Astrocyte (in vitro differentiated cells and primary cell): ENCODE measurements at regions not wholly inside any gene's neighbourhood (a gene's known extent, or its start where the extent isn't known, plus 50 kb on each side); places are given as distances from the start of the nearest gene placed in this dataset.

ENCODE experiments used
- DNase-seq: peaks from one replicate; pipeline ENCODE4 v3.0.0-alpha.2; 2010; ENCODE audit warnings: low read depth
- FAIRE-seq: peaks from 2 replicates; lab custom pipeline; 2011; peaks lifted over from hg19 to GRCh38; lab: Jason Lieb, UNC
- H2AFZ ChIP-seq: 2 replicates; pipeline ENCODE4 v1.6.0; 2012; ENCODE audit warnings: low read depth, low read length, inconsistent platforms
- H3K27ac ChIP-seq: 2 replicates; pipeline ENCODE4 v1.5.1; 2011; ENCODE audit warnings: low read depth, low read length, inconsistent platforms
- H3K27me3 ChIP-seq: 2 replicates; pipeline ENCODE4 v1.6.0; 2011; ENCODE audit warnings: low read length, inconsistent platforms; ENCODE audit not compliant: insufficient read depth
- H3K36me3 ChIP-seq: 2 replicates; pipeline ENCODE4 v1.5.1; 2011; ENCODE audit warnings: low read length, inconsistent platforms; ENCODE audit not compliant: insufficient read depth
- H3K4me1 ChIP-seq: 2 replicates; pipeline ENCODE4 v1.5.1; 2011; ENCODE audit warnings: low read length, inconsistent platforms; ENCODE audit not compliant: insufficient read depth
- H3K4me2 ChIP-seq: 2 replicates; pipeline ENCODE4 v1.6.0; 2012; ENCODE audit warnings: low read length, inconsistent platforms
- H3K4me3 ChIP-seq: 2 replicates; pipeline ENCODE4 v1.5.1; 2011; ENCODE audit warnings: low read depth, mild to moderate bottlenecking, low read length, inconsistent platforms; ENCODE audit not compliant: insufficient read depth
- H3K79me2 ChIP-seq: 2 replicates; pipeline ENCODE4 v1.6.0; 2012; ENCODE audit warnings: mild to moderate bottlenecking, low read length, inconsistent platforms; ENCODE audit not compliant: insufficient read depth
- H3K9ac ChIP-seq: 2 replicates; pipeline ENCODE4 v1.6.0; 2012; ENCODE audit warnings: mild to moderate bottlenecking, low read length, inconsistent platforms
- H3K9me3 ChIP-seq: 2 replicates; pipeline ENCODE4 v1.5.1; 2012; ENCODE audit warnings: low read depth, mild to moderate bottlenecking, low read length, inconsistent platforms; ENCODE audit not compliant: insufficient read depth
- H4K20me1 ChIP-seq: 2 replicates; pipeline ENCODE4 v1.6.0; 2012; ENCODE audit warnings: low read length, inconsistent platforms; ENCODE audit not compliant: insufficient read depth
- H3K27ac Mint-ChIP-seq: one replicate; pipeline ENCODE4 v1.8.0; 2021; ENCODE audit warnings: mild to moderate bottlenecking, mixed read lengths; ENCODE audit not compliant: unreplicated experiment
- H3K27me3 Mint-ChIP-seq: one replicate; pipeline ENCODE4 v1.8.0; 2021; ENCODE audit warnings: low read depth, mixed read lengths; ENCODE audit not compliant: unreplicated experiment
- H3K36me3 Mint-ChIP-seq: one replicate; pipeline ENCODE4 v1.8.0; 2021; ENCODE audit warnings: low read depth, mixed read lengths; ENCODE audit not compliant: unreplicated experiment
- H3K4me1 Mint-ChIP-seq: one replicate; pipeline ENCODE4 v1.8.0; 2021; ENCODE audit warnings: low read depth, mixed read lengths; ENCODE audit not compliant: unreplicated experiment
- H3K4me3 Mint-ChIP-seq: one replicate; pipeline ENCODE4 v1.8.0; 2021; ENCODE audit warnings: mild to moderate bottlenecking, moderate library complexity, mixed read lengths; ENCODE audit not compliant: unreplicated experiment
- H3K9me3 Mint-ChIP-seq: one replicate; pipeline ENCODE4 v1.8.0; 2021; ENCODE audit warnings: mild to moderate bottlenecking, mixed read lengths; ENCODE audit not compliant: unreplicated experiment
- EZH2 ChIP-seq: IDR thresholded peaks from 2 replicates; pipeline ENCODE4 v1.6.1; 2012; ENCODE audit warnings: mild to moderate bottlenecking, low read length, inconsistent platforms; ENCODE audit not compliant: insufficient read depth
- TF ChIP-seq, protein P1 (sequence below): IDR thresholded peaks from 2 replicates; pipeline ENCODE4 v1.5.1; 2011; ENCODE audit warnings: low read depth, mild to moderate bottlenecking, inconsistent platforms, low read length, moderate library complexity; ENCODE audit not compliant: insufficient read depth

GRCh38 chr3:88469216-88469615 lies 319.5 kb downstream of the C3orf38 start:
- Histone ChIP-seq H3K27ac (no peak overlapping the region), H3K4me2 (no peak overlapping the region), H2AFZ (no peak overlapping the region), H3K27me3 (no peaks in the 10 kb centered on the region), H3K79me2 (no peaks in the 10 kb centered on the region), H3K4me3 (no peak overlapping the region), H3K4me1 (no peaks in the 10 kb centered on the region), H4K20me1 (no peaks in the 10 kb centered on the region), H3K36me3 (no peaks in the 10 kb centered on the region), H3K9me3 (peaks cover 2% of the 10 kb centered on the region), H3K9ac (no peak overlapping the region)
- Mint-ChIP-seq H3K9me3 (peaks cover 2% of the 10 kb centered on the region), H3K27me3 (no peaks in the 10 kb centered on the region), H3K27ac (no peak overlapping the region), H3K4me3 (no peak overlapping the region), H3K4me1 (peaks cover 6% of the 10 kb centered on the region), H3K36me3 (no peaks in the 10 kb centered on the region)
- TF ChIP-seq EZH2: no peak
- TF ChIP-seq, protein P1, sequence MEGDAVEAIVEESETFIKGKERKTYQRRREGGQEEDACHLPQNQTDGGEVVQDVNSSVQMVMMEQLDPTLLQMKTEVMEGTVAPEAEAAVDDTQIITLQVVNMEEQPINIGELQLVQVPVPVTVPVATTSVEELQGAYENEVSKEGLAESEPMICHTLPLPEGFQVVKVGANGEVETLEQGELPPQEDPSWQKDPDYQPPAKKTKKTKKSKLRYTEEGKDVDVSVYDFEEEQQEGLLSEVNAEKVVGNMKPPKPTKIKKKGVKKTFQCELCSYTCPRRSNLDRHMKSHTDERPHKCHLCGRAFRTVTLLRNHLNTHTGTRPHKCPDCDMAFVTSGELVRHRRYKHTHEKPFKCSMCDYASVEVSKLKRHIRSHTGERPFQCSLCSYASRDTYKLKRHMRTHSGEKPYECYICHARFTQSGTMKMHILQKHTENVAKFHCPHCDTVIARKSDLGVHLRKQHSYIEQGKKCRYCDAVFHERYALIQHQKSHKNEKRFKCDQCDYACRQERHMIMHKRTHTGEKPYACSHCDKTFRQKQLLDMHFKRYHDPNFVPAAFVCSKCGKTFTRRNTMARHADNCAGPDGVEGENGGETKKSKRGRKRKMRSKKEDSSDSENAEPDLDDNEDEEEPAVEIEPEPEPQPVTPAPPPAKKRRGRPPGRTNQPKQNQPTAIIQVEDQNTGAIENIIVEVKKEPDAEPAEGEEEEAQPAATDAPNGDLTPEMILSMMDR: no peak
- no peak for FAIRE-seq
- DNase-seq: peak; percentile 18

GRCh38 chr3:88478460-88478859 lies 328.7 kb downstream of the C3orf38 start:
- H3K36me3 ChIP-seq: no peaks in the 10 kb centered on the region
- Mint-ChIP-seq H3K36me3 (no peaks in the 10 kb centered on the region), H3K4me3 (no peak overlapping the region), H3K27me3 (no peaks in the 10 kb centered on the region), H3K9me3 (no peaks in the 10 kb centered on the region), H3K27ac (no peak overlapping the region), H3K4me1 (peaks cover 3% of the 10 kb centered on the region)
- H3K9ac ChIP-seq: no peak overlapping the region
- no peak for TF ChIP-seq EZH2
- TF ChIP-seq, protein P1: no peak
- H3K27me3 ChIP-seq: no peaks in the 10 kb centered on the region
- no peak overlapping the region for H3K27ac ChIP-seq
- no peaks in the 10 kb centered on the region for H4K20me1 ChIP-seq
- no peak overlapping the region for H3K4me2 ChIP-seq
- DNase-seq: no peak
- H3K79me2 ChIP-seq: no peaks in the 10 kb centered on the region
- H3K4me1 ChIP-seq: no peaks in the 10 kb centered on the region
- no peak overlapping the region for H2AFZ ChIP-seq
- no peaks in the 10 kb centered on the region for H3K9me3 ChIP-seq
- no peak overlapping the region for H3K4me3 ChIP-seq
- FAIRE-seq: no peak

DNA sequence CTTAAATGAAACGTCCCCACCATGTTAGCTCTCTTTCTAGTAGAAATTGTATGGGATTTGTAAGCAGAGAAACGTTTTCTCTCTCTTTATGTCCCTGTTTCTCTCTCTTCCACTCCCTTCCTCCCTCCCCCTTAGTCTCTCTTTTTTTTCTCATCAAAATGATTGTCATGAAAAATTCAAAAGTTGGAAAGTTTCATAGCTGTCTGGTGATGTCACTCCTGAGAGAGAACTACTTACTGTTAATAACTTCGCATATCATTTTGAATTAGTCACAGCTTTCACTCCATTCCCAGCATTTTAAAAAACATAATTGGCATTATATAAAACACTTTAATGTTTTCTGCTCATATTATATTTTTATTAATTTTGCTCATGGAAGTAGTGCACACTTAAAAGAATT lies 331.1 kb downstream of the C3orf38 start:
- no peaks in the 10 kb centered on the region for H3K9me3 ChIP-seq
- no peak overlapping the region for H2AFZ ChIP-seq
- peak overlapping the region; percentile 84 for H3K27ac Mint-ChIP-seq
- no peak overlapping the region for H3K27ac ChIP-seq
- H3K4me2 ChIP-seq: no peak overlapping the region
- H3K36me3 ChIP-seq: no peaks in the 10 kb centered on the region
- no peaks in the 10 kb centered on the region for H3K4me1 ChIP-seq
- H3K9ac ChIP-seq: no peak overlapping the region
- TF ChIP-seq, protein P1: no peak
- TF ChIP-seq EZH2: no peak
- H3K79me2 ChIP-seq: no peaks in the 10 kb centered on the region
- H3K4me3 ChIP-seq: no peak overlapping the region
- no peaks in the 10 kb centered on the region for H3K9me3 Mint-ChIP-seq
- H3K36me3 Mint-ChIP-seq: no peaks in the 10 kb centered on the region
- no peak overlapping the region for H3K4me3 Mint-ChIP-seq
- no peaks in the 10 kb centered on the region for H3K27me3 Mint-ChIP-seq
- DNase-seq (peak; percentile 37), FAIRE-seq (no peak)
- no peaks in the 10 kb centered on the region for H3K27me3 ChIP-seq
- H3K4me1 Mint-ChIP-seq: peaks cover 3% of the 10 kb centered on the region
- H4K20me1 ChIP-seq: no peaks in the 10 kb centered on the region
